Fibroblast of upper back skin (primary cell): ENCODE measurements at regions not wholly inside any gene's neighbourhood (a gene's known extent, or its start where the extent isn't known, plus 50 kb on each side); places are given as distances from the start of the nearest gene placed in this dataset.

Source experiments
- DNase-seq: peaks from one replicate; pipeline ENCODE4 v3.0.0-alpha.2; 2013

GRCh38 chr10:8233832-8234259 lies 179.4 kb downstream of the GATA3 start:
- no peak for DNase-seq

GRCh38 chr10:8235253-8236027 lies 181.0 kb downstream of the GATA3 start:
- DNase-seq = no peak

- no peak for DNase-seq
These were observed 184.5 kb downstream of the GATA3 start for GRCh38 chr10:8238986-8239385.

GRCh38 chr10:8240861-8241260 lies 186.4 kb downstream of the GATA3 start:
- DNase-seq = no peak

GRCh38 chr10:8242295-8242872 lies 187.9 kb downstream of the GATA3 start:
- no peak for DNase-seq

- no peak for DNase-seq
These were observed 190.8 kb downstream of the GATA3 start for GRCh38 chr10:8245131-8245813.

GRCh38 chr10:8245814-8246142 lies 191.3 kb downstream of the GATA3 start:
- DNase-seq = no peak

- DNase-seq = no peak
These were observed 192.1 kb downstream of the GATA3 start for GRCh38 chr10:8246548-8246947.

- no peak for DNase-seq
These were observed 192.7 kb downstream of the GATA3 start for GRCh38 chr10:8247191-8247590.

GRCh38 chr10:8248868-8249267 lies 194.4 kb downstream of the GATA3 start:
- DNase-seq = no peak

- no peak for DNase-seq
These were observed 199.9 kb downstream of the GATA3 start for GRCh38 chr10:8254350-8254749.

GRCh38 chr10:8255301-8255700 lies 200.8 kb downstream of the GATA3 start:
- no peak for DNase-seq

- DNase-seq = no peak
These were observed 206.2 kb downstream of the GATA3 start for GRCh38 chr10:8260645-8261044.

- DNase-seq = no peak
These were observed 207.8 kb downstream of the GATA3 start for GRCh38 chr10:8262317-8262716.

- DNase-seq = no peak
These were observed 215.5 kb downstream of the GATA3 start for GRCh38 chr10:8269976-8270375.

GRCh38 chr10:8272794-8273425 lies 218.4 kb downstream of the GATA3 start:
- DNase-seq = no peak

GRCh38 chr10:8273749-8274148 lies 219.3 kb downstream of the GATA3 start:
- DNase-seq = no peak

- DNase-seq = no peak
These were observed 221.4 kb downstream of the GATA3 start for GRCh38 chr10:8275911-8276310.

GRCh38 chr10:8278099-8278498 lies 223.6 kb downstream of the GATA3 start:
- DNase-seq = no peak

GRCh38 chr10:8279598-8279997 lies 225.1 kb downstream of the GATA3 start:
- DNase-seq = peak; percentile 41

- no peak for DNase-seq
These were observed 226.5 kb downstream of the GATA3 start for GRCh38 chr10:8280946-8281345.

- DNase-seq = no peak
These were observed 227.9 kb downstream of the GATA3 start for GRCh38 chr10:8282340-8282739.

GRCh38 chr10:8283166-8283905 lies 228.8 kb downstream of the GATA3 start:
- no peak for DNase-seq
